ENCODE measurements at regions not wholly inside any gene's neighbourhood (a gene's known extent, or its start where the extent isn't known, plus 50 kb on each side); places are given as distances from the start of the nearest gene placed in this dataset.

- DNase-seq, result no peak
Observed at GRCh38 chr3:117695871-117696645, 986.5 kb downstream of the TUSC7 start.

GRCh38 chr3:117696851-117697407 is 987.4 kb downstream of the TUSC7 start:
- no peak for DNase-seq

- no peak for DNase-seq
Observed at GRCh38 chr3:117699058-117699457, 989.5 kb downstream of the TUSC7 start.

GRCh38 chr3:117700573-117701360 is 991.2 kb downstream of the TUSC7 start:
- DNase-seq, result no peak

- DNase-seq, result no peak
Observed at GRCh38 chr3:117705011-117705410, 995.4 kb downstream of the TUSC7 start.

GRCh38 chr3:117706037-117706436 is 996.5 kb downstream of the TUSC7 start:
- DNase-seq, result no peak

- DNase-seq, result no peak
Observed at GRCh38 chr3:117706756-117707155, 997.2 kb downstream of the TUSC7 start.

- no peak for DNase-seq
Observed at GRCh38 chr3:117708601-117709000, 999.0 kb downstream of the TUSC7 start.

GRCh38 chr3:117709108-117709507 is 999.5 kb downstream of the TUSC7 start:
- DNase-seq, result no peak

- no peak for DNase-seq
Observed at GRCh38 chr3:117710501-117710900, 1000.9 kb downstream of the TUSC7 start.

- DNase-seq, result peak; percentile 5
Observed at GRCh38 chr3:117719316-117719926, 1009.8 kb downstream of the TUSC7 start.

- no peak for DNase-seq
Observed at GRCh38 chr3:117721866-117722265, 1012.3 kb downstream of the TUSC7 start.

GRCh38 chr3:117722856-117723255 is 1013.3 kb downstream of the TUSC7 start:
- no peak for DNase-seq

- no peak for DNase-seq
Observed at GRCh38 chr3:117723825-117724224, 1014.2 kb downstream of the TUSC7 start.

GRCh38 chr3:117725314-117725713 is 1015.7 kb downstream of the TUSC7 start:
- DNase-seq, result no peak

GRCh38 chr3:117726776-117727175 is 1017.2 kb downstream of the TUSC7 start:
- no peak for DNase-seq

GRCh38 chr3:117728226-117728625 is 1018.6 kb downstream of the TUSC7 start:
- DNase-seq, result no peak

- no peak for DNase-seq
Observed at GRCh38 chr3:117734496-117734895, 1024.9 kb downstream of the TUSC7 start.

GRCh38 chr3:117735481-117736101 is 1026.0 kb downstream of the TUSC7 start:
- DNase-seq, result no peak

- no peak for DNase-seq
Observed at GRCh38 chr3:117736846-117737245, 1027.3 kb downstream of the TUSC7 start.

- no peak for DNase-seq
Observed at GRCh38 chr3:117743993-117744392, 1034.4 kb downstream of the TUSC7 start.

- no peak for DNase-seq
Observed at GRCh38 chr3:117744935-117745334, 1035.4 kb downstream of the TUSC7 start.

- DNase-seq, result no peak
Observed at GRCh38 chr3:117745516-117745915, 1035.9 kb downstream of the TUSC7 start.
